Activated CD8-positive, alpha-beta memory T cell treated with anti-CD3 and anti-CD28 coated beads for 4 hours (primary cell): ENCODE measurements at regions not wholly inside any gene's neighbourhood (a gene's known extent, or its start where the extent isn't known, plus 50 kb on each side); places are given as distances from the start of the nearest gene placed in this dataset.
"Not testable (repeated sequence)": the region's sequence is repeated elsewhere in the genome, so short reads cannot be mapped to it uniquely, and the experiment has no call there.

Experiments used
- DNase-seq, 2 donors: peaks; one replicate each; pipeline ENCODE4 v3.0.0-alpha.2; 2020; ENCODE audit warnings: low read depth in 2 of 2

DNA sequence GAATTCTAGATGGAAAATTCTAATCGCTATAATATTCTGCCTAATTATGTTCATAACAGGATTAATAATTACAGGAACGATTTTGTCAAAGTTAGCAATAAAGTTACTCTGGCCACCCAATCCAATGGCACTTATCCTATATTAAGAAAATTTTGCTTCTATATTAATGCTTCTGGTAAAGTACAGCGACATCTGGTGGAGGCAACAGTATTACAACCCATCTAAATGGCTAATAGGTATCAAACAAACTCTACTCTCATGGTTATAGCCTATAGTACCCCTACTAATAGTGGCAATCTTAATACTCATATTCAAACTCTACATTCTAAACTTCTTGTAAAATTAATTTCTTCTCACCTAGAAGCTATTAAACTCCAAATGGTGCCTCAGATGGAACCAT is 1084.7 kb upstream of the LRRTM1 start:
- DNase-seq, result no peak

DNA sequence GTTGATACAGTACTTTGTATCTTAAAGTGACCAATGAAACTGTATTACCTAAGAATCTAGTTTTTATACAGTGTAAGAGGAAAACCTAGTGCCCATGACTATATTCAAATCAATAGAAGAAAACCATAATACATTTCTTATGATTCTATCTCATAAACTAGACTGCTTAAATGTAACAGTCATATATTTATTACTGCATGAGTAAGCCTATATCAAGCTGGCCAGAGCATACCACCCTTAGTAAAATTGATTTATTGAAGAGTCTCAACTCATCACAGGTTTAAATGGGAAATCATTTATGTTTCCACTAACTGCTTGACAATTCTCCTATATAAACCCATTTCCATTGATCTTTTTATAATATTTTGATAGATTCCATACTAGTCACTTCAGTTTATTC is 1059.2 kb upstream of the LRRTM1 start:
- no peak for DNase-seq

DNA sequence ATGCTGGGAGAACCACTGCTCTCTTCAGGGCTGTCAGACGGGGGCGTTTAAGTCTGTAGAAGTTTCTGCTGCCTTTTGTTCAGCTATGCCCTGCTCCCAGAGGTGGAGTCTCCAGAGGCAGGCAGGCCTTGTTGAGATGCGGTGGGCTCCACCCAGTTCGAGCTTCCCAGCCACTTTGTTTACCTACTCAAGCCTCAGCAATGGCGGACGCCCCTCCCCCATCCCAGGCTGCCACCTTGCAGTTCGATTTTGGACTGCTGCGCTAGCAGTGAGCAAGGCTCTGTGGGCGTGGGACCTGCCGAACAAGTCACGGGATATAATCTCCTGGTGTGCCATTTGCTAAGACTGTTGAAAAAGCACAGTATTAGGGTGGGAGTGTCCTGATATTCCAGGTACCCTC is 1057.9 kb upstream of the LRRTM1 start:
- not testable (repeated sequence) for DNase-seq

DNA sequence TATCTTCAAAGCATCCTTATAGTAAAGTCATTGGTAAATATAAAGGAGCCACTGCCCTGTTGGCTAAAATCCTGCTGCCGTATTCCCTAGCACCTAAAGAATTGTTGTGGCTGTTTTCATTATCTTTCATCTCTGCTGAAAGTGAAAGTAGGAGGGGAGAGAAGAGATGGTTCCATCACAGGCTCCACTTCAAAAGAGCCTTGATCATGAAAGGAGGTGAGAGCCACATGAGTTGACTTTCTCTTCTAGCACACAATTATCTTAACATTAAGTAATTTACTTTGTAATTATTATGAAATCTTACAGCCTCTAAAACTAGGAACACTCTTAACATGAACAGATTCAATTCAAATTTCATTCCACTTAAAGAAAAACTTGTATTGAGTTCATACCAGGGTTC is 1050.9 kb upstream of the LRRTM1 start:
- no peak for DNase-seq

DNA sequence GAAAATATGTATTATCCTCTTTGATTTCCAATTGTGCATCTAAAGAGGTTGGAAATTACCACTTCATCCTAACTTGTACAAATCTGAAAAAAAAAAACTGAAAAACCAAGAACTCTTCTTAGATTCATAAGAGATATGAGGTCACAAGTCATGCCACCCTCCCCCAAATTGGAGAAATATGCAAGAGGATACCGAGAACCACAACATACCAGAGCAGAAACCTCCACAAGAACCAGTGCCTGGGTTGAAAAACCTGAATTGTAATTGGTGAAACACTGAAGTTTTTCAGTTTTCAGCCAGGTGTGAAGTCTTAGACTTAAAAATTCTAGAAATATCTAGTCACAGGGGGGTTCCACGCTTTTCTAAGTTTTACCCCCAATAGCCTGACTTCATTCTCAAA is 1029.5 kb upstream of the LRRTM1 start:
- DNase-seq, result no peak

DNA sequence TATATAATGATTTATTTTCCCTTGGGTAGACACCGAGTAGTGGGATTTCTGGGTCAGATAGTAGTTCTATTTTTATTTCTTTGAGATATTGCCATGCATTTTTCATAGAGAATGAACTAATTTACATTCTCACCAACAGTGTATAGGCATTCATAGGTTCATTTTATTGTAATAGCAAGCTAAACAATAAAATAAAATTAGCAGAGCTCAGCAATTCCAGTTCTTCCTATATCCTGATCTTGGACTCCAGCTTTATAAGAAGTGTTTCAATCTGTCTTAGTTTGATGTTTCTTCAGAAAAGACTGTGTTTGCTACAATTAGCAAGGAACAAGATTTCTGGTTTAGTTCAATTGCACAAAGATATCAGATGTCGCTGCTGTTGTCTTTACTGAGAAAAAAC is 1024.4 kb upstream of the LRRTM1 start:
- DNase-seq, result no peak

DNA sequence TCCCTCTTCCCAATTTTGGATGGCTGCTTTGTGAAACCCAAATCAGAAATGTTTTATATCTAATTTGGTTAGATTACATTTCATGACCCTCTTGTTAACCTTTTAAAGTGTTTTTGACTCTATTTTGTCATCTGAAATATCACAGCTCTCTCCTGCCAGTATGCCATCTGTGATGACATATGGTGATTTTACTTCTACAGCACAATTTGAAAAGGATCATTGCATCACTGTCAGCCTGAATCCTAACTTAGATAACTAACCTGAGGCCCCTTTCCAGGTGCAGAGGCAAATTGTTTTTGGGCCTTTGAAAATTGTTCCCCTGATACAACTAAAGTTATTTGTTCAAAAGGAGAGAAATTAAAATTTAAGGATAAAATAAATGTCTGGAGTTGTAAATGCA is 1023.4 kb upstream of the LRRTM1 start:
- no peak for DNase-seq

DNA sequence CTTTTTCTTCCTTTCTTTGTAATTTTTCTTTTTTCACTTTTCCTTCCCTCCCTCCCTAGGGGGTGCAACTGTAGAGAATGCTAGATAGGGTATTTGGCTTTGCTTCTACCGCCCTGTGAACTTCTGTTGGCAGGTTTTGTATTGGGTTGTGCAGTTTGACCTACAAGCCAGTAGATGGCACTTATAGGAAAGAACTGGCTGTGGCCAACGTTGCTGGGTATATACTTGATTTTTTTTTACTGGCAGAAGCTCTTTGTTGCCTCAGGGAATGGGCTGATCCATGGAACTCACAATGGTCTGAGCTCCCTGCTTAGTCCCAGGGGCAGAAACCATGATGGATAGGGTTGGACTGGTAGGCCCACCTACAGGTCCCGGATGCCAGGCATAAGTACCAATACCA is 1019.5 kb upstream of the LRRTM1 start:
- no peak for DNase-seq

DNA sequence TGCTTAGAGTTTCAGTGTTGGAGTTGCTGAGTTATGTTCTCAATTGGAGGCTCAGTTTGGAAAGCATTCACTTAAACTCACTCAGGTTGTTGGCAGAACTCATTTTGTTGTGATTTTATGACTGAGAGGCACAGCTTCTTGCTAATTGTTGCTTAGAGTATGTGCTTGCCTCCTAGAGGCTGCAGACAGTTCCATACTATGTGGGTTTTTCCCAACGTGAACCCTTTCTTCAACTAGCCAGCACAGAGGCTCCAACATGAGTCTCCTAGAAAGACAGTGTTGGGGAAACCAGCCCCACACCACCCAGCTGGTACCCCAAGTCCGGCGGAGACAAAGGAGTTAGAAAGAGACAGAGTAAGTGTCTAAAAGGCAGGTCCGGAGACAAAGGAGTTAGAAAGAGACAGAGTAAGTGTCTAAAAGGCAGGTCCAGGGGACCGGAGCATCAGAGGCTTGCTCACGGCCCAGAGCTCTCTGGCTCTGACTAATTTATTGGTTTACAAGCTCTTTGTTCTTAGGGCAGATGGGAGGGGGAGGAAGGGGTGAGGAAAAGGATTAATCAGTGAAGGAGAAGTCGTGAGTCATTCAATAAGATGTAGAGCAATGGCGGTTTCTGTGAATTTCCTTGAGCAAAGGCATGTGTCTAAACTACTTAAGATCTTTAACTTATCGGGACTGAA is 999.7 kb upstream of the LRRTM1 start:
- DNase-seq, result no peak

DNA sequence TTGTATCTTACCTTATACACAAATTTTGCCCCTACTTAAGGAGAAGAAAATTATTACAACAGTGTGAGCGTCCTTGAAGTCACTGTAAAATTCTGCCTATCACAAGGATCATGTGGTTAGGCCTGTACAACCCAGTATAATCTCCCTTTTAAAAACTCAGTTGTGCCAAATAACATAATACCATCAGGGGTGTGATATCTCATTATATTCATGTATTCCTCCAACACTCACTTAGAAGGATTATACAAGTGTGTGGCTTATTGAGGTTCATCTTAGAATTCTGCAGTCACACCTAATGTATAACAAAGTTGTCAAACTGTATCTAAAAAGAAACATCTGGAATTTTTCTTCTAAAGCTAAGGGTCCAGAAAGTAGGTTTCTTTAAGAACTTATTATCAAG is 998.8 kb upstream of the LRRTM1 start:
- DNase-seq, result no peak

DNA sequence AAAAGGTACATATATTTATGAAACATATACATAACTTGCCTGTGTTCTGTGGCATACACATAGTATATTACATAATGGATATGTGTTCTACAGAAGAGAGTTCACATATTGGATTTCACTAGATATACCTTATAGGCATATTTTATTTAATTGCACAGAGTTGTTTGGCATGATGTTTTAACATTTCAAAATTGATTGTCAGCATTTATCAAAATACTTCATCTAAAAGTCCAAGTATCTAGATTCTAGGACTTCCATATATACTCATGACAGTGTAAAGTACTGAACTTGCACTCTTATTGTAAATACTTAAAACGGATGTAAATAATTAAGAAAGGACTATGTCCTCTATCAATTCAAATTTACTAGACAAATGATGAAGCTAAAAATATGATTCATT is 995.3 kb upstream of the LRRTM1 start:
- no peak for DNase-seq

DNA sequence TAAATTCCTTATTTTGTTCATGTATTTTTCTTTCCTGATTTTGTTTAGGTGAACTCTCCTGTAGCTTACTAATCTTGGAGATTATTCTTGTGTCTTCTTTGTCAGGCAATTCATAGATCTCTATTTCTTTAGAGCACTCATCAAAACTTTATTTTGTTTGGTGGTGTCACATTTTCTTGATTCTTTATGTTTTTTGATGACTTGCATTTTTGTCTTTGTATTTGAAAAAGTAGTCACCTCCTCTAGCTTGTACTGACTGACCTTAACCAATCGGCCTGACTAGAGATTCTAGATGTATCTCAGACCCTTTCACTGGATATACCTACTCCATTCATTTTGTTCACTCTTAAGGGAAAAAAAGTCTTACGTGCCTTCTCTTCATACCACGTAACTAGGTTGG is 986.3 kb upstream of the LRRTM1 start:
- DNase-seq, result no peak

DNA sequence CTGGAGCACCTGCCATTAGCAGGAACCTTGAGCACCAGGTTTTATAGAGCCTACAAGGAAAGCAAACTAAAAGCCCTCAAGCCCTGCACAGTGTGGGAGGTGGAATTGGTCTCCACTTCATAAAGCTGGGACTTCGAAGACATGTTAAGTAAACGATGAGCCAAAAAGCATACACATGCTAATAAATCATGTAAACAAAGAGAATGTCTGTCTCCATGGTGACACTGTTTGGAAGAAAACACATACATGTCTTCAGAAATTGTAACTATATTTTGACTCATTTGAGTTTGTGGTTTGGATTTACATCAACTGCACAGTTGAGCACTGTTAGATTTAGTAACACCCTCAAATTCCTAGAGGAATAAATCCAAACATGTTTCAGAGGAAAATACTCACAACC is 978.5 kb upstream of the LRRTM1 start:
- DNase-seq, result no peak

DNA sequence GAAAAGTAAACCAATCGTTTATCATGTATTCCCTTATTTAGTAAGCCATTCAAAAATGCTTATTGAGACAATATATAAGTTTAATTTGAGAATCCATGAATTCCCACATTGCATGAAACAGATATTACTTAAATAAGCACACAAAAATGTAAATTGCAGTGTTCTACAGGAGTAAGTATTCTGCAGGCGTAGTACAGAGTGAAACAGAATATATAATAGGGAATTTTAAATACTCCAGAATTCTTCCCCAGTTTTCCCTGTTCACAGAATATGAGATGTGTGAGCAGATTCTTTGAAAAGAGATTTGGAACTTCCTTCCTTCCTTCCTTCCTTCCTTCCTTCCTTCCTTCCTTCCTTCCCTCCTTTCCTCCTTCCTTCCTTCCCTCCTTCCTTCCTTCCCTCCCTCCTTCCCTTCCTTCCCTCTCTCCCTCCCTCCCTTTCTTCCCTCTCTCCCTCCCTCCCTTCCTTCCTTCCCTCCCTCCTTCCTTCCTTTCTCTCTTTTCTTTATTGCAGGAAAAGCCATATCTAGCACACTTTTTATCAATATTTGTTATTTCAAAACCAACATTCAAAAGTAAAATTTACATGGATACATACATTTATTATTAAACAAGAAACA is 977.7 kb upstream of the LRRTM1 start:
- no peak for DNase-seq

DNA sequence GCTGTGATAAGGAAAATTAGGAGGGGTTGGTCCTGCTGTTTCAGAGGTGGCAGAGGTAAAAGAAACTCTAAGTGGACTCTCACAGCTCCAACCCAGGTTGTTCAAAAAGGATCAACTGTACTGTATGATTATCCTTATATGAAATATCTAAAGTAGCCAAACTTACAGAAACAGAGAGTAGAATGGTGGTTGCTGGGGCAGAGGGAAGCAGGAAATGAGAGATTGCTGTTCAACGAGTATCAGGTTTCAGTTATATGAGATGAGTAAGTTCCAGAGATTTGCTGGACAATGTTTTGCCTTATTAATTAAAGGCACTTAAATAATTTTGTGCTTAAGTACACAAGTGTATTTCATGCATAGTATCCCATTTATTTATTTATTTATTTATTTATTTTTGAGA is 972.0 kb upstream of the LRRTM1 start:
- no peak for DNase-seq

DNA sequence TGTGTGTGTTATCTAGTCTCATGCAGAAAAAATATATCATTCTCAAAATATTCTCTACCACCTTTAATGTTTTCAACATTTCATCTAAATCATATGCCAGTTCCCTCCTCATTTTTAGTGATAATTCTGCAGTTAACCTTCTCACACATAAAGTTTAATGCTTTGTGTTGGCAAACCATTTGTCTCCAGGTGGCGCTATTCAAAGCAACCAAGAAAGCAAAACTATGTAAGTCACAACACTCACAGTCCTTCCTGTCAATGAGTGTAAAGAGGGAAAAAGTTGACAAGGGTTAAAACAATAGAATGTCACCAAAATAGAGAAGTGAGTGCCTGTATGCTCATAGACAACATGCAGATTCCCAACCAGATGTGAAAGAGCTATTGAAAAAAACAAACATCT is 961.6 kb upstream of the LRRTM1 start:
- no peak for DNase-seq

DNA sequence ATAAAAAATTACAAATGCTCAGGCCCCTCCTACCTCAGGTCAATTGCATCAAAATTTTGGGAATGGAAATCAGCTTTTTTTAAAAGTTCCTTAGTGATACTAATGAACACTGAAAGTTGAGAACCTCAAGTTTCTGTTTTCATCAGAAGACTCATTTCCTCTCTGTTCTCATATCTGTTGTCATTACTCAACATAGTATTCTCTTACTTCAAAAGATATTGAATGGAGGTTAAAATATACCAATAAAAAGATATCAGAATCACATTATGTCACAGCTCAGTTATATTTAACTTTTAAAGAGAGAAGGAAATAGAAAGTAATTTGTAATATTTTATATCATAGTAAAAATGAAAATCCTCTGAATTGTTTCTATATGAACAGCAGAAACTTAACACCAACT is 959.4 kb upstream of the LRRTM1 start:
- DNase-seq, result no peak

DNA sequence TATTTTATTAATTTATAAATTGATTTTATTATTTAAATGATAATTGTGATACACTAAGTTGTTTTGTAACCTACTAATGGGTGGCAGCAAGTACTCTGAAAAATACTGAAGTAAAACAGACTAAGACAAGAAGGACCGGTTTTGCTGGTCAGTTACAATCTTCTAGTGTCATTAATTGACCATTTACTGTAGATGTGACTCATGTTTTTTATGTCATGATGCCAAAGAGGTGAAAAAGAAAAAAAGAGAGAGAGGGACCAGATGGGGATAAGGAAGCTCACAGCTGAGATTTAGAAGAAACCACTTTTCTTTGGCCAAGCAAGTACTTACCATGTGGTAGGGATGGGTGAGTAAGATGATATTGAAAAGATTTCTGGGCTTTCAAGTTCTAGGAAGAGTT is 955.8 kb upstream of the LRRTM1 start:
- DNase-seq, result no peak

DNA sequence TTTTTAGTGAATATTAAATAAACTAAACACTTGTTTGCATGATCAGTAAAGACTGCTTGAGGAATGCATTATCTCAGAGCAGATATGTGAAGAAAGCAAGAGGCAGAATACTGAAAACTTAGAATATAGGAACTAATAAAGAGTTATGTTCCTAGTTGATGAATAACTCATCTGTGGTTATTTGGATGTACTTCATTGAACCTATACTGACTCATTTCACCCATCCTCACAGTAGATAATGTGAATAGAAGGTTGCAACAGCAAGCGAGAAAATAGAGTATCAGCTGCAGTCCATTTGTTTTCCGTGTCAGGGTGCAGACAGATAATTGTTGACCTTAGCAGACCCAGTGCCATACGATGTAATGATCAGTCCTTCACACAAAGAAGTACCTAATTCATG is 945.7 kb upstream of the LRRTM1 start:
- no peak for DNase-seq

DNA sequence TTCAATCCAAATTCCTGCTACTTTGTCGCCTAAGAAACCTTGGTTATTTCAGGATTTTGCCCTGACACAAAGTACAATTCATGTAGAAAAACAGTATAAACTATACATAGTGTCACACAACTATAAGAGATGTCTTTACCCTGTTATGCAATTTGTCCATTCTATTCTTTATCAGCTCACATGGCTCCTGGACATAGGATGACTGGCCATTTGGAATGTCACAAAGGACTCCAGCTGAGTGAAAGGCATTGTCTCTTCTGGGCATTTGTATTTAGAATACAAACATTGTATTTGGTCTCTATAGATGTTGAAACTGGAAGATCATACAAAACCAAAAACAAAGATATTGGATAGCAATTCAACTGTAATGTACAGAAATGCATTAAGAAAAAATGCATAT is 944.6 kb upstream of the LRRTM1 start:
- no peak for DNase-seq

DNA sequence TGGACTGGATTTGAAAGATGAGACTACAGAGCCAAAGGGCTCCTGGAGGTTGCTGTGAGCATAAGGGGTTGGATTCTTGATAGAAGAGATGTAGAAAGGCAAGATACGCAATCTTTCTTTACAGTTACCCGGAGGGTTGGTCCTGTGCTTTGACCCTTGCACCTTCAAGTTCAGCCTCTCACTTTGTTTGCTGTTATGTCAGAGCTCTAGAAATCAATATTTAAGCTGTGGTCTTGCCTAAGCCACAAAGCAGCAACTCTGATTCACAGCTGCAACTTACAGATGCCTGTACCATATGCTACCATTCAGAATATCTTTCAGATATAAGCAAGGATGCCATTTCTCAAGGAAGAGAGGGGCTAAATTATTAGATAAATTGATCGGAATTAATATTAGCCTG is 943.1 kb upstream of the LRRTM1 start:
- no peak for DNase-seq

DNA sequence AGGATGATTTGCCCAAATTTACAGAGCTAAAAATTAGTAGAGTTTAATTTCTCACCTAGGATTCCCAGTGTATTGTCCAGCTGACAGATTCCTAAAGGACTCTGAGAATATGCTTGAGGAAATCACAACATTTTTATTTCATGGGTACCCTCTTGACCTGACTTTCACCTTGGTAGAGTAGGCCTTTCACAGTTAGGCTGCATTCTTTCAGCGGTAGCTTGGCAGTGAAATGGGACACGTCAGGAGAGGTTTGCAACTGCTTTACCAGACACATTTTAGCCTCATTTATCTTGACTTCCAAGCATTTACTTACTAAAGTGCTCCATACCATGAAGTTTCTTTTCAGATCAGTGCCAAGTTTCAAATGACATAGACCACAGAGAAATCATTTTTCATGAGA is 937.9 kb upstream of the LRRTM1 start:
- DNase-seq, result no peak

DNA sequence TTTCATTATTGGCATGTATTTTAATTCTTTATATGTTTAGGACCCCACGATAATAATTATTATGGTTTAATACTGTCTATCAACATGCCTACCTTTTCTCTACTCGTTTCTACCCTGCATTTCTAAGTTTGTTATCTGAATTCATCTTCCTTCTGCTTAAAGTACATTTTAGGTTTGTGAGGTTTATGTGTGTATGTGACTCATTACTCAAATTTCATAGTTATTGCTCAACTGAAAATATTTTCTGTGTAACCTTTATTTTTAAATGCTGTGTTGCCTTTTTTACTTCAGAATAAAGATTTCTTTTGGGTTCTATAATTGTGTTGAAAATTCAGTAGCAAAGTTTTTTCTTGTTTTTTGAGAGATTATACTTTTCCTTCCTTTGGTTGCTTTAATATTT is 933.9 kb upstream of the LRRTM1 start:
- no peak for DNase-seq

DNA sequence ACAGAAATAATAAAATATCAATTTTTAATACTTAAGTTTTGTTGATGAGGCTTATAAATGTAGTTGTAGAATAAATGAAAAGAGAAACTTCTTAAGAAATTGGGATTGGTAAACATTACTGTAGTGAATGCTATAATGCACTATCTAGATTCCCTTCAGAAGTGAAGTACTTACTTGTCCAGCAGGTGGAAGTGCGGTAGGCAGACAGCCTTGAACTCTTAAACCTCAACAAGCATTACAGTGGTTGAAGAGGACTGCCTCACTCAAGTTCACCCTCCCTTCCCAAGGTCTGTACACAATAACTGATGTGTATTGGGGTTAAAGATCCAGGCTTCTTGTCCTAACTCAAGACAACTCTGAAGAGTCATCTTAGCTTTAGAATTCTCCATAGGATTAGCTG is 931.0 kb upstream of the LRRTM1 start:
- no peak for DNase-seq
